Subcutaneous abdominal adipose tissue (tissue), 5 donors: ENCODE measurements at regions not wholly inside any gene's neighbourhood (a gene's known extent, or its start where the extent isn't known, plus 50 kb on each side); places are given as distances from the start of the nearest gene placed in this dataset.

ENCODE experiments used
- H3K27ac ChIP-seq: one replicate; pipeline ENCODE4 v1.7.0; 2013; ENCODE audit warnings: low read depth, mild to moderate bottlenecking, inconsistent platforms, low read length, moderate library complexity
- H3K27me3 ChIP-seq, 5 donors: one replicate each; pipeline ENCODE4 v1.7.0; 2013; ENCODE audit warnings: low read length in 5 of 5, inconsistent platforms in 1 of 5; ENCODE audit not compliant: control insufficient read depth in 5 of 5, insufficient read depth in 4 of 5
- H3K36me3 ChIP-seq, 5 donors: one replicate each; pipeline ENCODE4 v1.7.0; 2013; ENCODE audit warnings: low read length in 5 of 5; ENCODE audit not compliant: control insufficient read depth in 5 of 5, insufficient read depth in 5 of 5
- H3K4me1 ChIP-seq, 5 donors: one replicate each; pipeline ENCODE4 v1.7.0; 2013; ENCODE audit warnings: low read length in 5 of 5, mild to moderate bottlenecking in 3 of 5, moderate library complexity in 1 of 5; ENCODE audit not compliant: control insufficient read depth in 5 of 5, insufficient read depth in 5 of 5
- H3K4me3 ChIP-seq, 5 donors: one replicate each; pipeline ENCODE4 v1.7.0; 2013; ENCODE audit warnings: low read length in 5 of 5, low read depth in 1 of 5
- H3K9ac ChIP-seq, 5 donors: one replicate each; pipeline ENCODE4 v1.7.0; 2013; ENCODE audit warnings: low read length in 5 of 5, mild to moderate bottlenecking in 4 of 5, moderate library complexity in 3 of 5
- H3K9me3 ChIP-seq, 5 donors: one replicate each; pipeline ENCODE4 v1.7.0; 2013; ENCODE audit warnings: low read length in 5 of 5; ENCODE audit not compliant: control insufficient read depth in 5 of 5
- donor health status: healthy.
- donor health status: healthy.
- donor health status: healthy.
- donor health status: healthy.
- donor health status: healthy.

DNA sequence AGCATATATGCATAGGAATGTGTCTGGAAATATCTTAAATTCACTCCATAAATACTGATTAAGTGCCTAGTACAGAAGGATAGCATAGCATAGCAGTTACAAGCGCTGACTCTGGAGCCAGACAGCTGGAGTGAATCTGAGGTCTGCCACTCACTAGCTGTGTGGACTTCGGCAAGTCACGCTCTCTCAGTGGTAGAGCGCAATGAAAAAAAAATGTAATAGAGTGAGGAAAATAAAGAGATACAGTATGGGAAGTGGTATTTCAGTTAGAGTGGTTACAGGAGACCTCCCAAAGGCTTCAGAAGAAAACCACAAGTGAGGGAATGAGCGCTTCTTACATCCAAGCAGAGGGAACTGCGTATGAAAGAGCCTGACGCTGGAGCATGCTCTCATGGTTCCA lies 338.9 kb upstream of the PRMT6 start:
- H3K9me3 ChIP-seq = peaks cover 0 to 4% (median 0%) of the 10 kb centered on the region in 5 donors
- no peaks in the 10 kb centered on the region for H3K27me3 ChIP-seq
- H3K27ac ChIP-seq = no peak overlapping the region
- no peak overlapping the region for H3K4me3 ChIP-seq
- no peak overlapping the region for H3K9ac ChIP-seq
- H3K36me3 ChIP-seq = no peaks in the 10 kb centered on the region
- no peaks in the 10 kb centered on the region for H3K4me1 ChIP-seq

DNA sequence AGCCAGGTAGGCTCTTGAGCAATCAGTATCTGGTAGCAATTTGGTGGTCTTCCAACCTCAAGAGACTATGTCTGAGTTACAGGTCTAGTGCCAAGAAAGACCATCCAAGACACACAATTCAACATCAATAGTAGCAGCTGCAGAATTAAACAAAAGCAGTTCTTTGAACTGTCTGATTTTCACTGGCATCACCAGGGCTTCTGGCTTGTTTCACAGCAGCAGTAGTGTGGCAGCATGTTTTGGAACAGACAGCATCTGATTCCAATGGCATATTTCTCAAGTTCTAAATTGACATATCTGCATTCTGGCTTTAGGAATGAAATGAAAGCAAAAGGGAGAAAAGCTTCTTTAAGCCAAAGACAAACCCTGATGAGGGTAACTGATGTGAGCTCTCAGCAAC lies 334.7 kb upstream of the PRMT6 start:
- no peaks in the 10 kb centered on the region for H3K4me1 ChIP-seq
- no peak overlapping the region for H3K4me3 ChIP-seq
- H3K9me3 ChIP-seq = peaks cover 0 to 2% (median 0%) of the 10 kb centered on the region in 5 donors
- no peak overlapping the region for H3K27ac ChIP-seq
- no peaks in the 10 kb centered on the region for H3K36me3 ChIP-seq
- H3K27me3 ChIP-seq = no peaks in the 10 kb centered on the region
- H3K9ac ChIP-seq = no peak overlapping the region

DNA sequence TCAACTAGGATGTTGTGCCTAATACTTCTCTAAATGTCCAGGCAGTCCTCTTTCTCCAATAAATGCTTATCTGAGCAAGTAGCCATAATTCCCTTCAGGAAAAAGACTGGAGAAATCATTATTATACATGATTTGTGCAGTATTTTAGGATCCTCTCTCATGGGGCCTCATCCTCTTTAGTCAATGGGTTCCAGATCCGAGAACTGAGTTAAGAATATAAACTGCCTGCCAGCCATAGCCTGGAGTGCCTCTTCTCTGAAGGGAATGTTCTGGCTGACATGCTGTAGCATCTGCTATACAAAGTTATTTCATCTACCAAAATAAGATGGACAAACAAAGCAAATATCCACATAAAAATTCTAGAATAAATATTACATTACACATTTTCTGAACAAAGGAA lies 334.0 kb upstream of the PRMT6 start:
- Histone ChIP-seq H3K36me3 (no peaks in the 10 kb centered on the region), H3K27me3 (no peaks in the 10 kb centered on the region), H3K9me3 (peaks cover 0 to 2% (median 0%) of the 10 kb centered on the region in 5 donors), H3K4me3 (no peak overlapping the region), H3K27ac (no peak overlapping the region), H3K4me1 (no peaks in the 10 kb centered on the region), H3K9ac (no peak overlapping the region)

DNA sequence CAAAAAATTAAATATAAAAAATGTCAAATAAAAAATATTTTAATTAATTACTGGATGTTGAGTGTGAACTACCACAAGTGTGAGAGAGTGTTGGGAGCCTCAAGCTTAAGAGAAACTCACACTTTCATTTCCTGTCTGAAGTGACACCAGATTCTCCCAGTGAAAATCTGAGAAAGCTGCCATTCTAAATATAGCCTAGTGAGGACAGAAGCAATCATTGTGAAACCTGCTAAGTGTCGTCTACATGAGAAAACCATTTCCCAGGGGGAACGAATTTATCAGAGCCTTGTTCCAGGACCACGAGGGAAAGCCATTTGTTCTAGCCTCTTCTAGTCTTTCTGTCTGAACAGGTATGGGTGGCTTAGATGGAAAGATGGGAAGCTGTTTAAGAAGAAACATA lies 329.3 kb upstream of the PRMT6 start:
- Histone ChIP-seq H3K9ac (no peak overlapping the region), H3K4me1 (no peaks in the 10 kb centered on the region), H3K36me3 (no peaks in the 10 kb centered on the region), H3K9me3 (peaks cover 0 to 2% (median 0%) of the 10 kb centered on the region in 5 donors), H3K27ac (no peak overlapping the region), H3K4me3 (no peak overlapping the region), H3K27me3 (no peaks in the 10 kb centered on the region)

DNA sequence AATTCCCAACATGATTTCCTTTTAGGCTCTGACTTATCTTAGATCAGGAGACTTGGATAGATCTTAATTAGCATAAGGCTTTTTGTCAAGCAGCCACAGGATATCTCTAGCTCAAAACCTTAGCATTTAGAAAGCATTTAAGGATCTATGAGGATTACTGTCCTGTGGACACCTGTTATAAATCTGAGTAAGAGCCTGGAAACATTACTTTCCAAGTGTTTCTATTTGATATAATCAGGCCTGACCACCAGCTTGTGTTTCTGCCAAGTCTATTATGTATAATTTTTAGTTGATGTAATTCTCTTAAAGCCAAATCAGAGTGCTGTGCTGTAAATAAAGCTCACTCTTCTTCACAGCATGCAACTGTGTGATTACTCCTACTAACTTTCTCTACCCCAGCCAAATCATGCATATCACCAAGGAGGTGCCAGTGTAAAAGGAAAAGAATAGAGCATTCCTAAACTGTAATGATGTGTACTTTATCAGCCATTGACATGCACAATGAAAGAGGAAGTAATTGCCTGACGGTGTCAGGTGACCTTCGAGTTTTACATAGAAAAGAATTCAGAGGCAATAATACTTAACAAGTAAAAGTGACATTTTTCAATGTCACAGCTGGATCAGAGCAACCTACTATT lies 309.9 kb upstream of the PRMT6 start:
- no peaks in the 10 kb centered on the region for H3K27me3 ChIP-seq
- H3K4me1 ChIP-seq = no peaks in the 10 kb centered on the region
- H3K9ac ChIP-seq = no peak overlapping the region
- no peak overlapping the region for H3K4me3 ChIP-seq
- no peaks in the 10 kb centered on the region for H3K9me3 ChIP-seq
- H3K36me3 ChIP-seq = no peaks in the 10 kb centered on the region
- no peak overlapping the region for H3K27ac ChIP-seq

DNA sequence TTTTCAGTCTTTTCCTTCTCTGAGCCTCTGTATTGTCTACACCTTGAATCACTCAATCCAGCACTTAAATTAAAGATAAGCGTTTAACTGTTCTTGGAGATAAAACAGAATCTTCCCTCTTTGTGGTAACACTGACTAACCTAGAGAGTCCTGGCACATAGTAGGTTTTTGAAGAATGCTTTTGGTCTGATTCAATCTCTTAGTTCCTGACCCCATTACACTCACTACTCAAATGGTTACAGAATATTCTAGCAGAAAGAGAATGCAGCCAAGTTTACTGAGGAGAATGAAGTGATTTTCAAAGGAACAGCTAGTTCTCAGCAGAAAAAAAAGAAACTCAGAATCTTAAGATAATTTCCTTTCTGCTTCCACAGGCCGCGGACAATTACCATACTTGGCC lies 309.2 kb upstream of the PRMT6 start:
- Histone ChIP-seq H3K9ac (no peak overlapping the region), H3K27ac (no peak overlapping the region), H3K36me3 (no peaks in the 10 kb centered on the region), H3K4me1 (no peaks in the 10 kb centered on the region), H3K9me3 (no peaks in the 10 kb centered on the region), H3K4me3 (no peak overlapping the region), H3K27me3 (no peaks in the 10 kb centered on the region)

DNA sequence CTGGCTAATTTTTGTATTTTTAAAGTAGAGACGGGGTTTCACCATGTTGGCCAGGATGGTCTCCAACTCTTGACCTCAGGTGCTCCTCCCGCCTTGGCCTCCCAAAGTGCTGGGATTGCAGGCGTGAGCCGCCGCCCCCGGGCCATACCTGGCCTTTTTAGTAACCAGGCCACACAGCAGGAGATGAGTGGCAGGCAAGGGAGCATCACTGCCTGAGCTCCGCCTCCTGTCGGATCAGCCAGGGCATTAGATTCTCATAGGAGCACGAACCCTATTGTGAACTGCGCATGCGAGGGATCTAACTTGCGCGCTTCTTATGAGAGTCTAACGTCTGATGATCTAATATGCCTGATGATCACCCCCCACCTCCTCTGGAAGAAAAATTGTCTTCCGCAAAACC lies 308.7 kb upstream of the PRMT6 start:
- Histone ChIP-seq H3K9ac (no peak overlapping the region), H3K27me3 (no peaks in the 10 kb centered on the region), H3K36me3 (no peaks in the 10 kb centered on the region), H3K9me3 (no peaks in the 10 kb centered on the region), H3K27ac (no peak overlapping the region), H3K4me1 (no peaks in the 10 kb centered on the region), H3K4me3 (no peak overlapping the region)

DNA sequence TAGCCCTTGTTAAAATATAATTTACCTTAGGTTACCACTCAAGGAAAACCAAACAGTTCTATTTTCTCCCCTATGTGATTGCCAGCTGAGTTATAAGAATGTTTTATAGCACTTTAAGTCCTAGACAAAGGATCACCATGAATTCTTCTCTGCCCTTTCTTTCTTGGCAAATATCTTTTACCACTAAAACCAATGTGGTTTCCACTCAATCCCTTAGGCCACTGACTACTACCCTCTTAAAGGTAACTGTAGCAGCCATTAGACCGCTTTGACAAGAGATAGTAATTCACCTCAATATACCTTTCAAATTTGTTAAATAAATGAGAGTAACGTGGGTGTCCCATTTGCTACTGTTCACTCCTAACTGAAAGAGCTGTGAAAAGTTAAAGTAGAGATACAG lies 307.9 kb upstream of the PRMT6 start:
- Histone ChIP-seq H3K27me3 (no peaks in the 10 kb centered on the region), H3K4me1 (no peaks in the 10 kb centered on the region), H3K27ac (no peak overlapping the region), H3K36me3 (no peaks in the 10 kb centered on the region), H3K9me3 (no peaks in the 10 kb centered on the region), H3K4me3 (no peak overlapping the region), H3K9ac (no peak overlapping the region)

DNA sequence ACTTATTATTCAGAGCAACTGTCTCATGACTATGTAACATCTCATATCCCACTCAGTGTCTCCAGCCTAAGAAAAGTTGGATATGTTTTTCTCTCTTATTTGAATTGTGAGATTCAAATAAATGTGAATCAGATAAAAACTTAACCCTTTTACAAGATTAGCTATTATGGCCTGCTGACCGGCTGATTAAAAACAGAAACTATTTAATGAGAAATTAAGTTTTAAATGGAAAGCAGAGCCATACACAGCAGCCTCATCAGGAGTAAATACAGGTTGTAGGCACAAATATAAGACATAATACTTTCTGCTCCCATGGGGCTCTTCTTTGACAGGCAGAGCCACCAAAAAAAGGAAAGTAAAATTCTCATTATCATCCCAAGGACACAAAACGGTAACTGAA lies 307.0 kb upstream of the PRMT6 start:
- Histone ChIP-seq H3K9me3 (no peaks in the 10 kb centered on the region), H3K9ac (no peak overlapping the region), H3K36me3 (no peaks in the 10 kb centered on the region), H3K4me1 (no peaks in the 10 kb centered on the region), H3K27ac (no peak overlapping the region), H3K27me3 (no peaks in the 10 kb centered on the region), H3K4me3 (no peak overlapping the region)

DNA sequence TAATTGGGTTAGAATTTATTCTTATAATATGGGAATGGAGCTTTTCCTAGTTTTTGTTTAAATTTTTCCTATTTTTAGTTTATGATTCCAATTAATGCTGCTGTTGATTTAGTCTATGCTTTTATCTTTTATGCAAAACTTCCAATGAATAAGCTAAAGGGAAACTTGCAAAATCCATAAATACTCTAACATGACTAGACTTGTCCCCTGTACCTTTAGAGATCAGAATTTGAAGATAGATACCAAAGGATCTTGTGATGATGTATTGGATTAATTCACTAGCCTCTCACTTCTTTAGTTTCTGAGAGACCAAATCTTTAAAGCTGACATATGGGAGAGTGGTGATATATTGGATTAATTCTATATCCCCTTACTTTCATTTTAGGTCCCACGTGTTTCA lies 306.6 kb upstream of the PRMT6 start:
- H3K9me3 ChIP-seq = no peaks in the 10 kb centered on the region
- no peak overlapping the region for H3K9ac ChIP-seq
- no peaks in the 10 kb centered on the region for H3K27me3 ChIP-seq
- H3K4me1 ChIP-seq = no peaks in the 10 kb centered on the region
- H3K4me3 ChIP-seq = no peak overlapping the region
- no peaks in the 10 kb centered on the region for H3K36me3 ChIP-seq
- H3K27ac ChIP-seq = no peak overlapping the region

DNA sequence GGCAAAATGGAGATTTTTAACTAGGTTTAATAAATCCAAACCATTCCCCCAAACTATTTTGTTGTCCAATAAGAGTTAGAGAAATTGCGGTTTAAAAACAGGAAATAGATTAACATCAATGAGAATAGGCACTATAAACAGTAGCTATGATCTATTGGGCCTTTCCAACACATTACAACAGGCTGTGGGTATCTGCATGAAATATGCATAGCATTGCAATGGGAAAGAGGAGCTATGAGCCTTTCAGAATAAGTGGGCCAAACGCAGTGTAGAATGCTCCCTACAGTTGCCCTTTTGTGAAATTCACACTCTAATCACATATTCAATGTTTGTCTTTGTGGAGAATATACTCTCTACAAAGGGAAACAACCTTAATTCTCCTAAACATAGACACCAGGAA lies 305.5 kb upstream of the PRMT6 start:
- H3K27ac ChIP-seq = no peak overlapping the region
- no peak overlapping the region for H3K9ac ChIP-seq
- H3K9me3 ChIP-seq = no peaks in the 10 kb centered on the region
- H3K36me3 ChIP-seq = no peaks in the 10 kb centered on the region
- H3K4me1 ChIP-seq = no peaks in the 10 kb centered on the region
- H3K27me3 ChIP-seq = no peaks in the 10 kb centered on the region
- no peak overlapping the region for H3K4me3 ChIP-seq
